ENCODE measurements at regions not wholly inside any gene's neighbourhood (a gene's known extent, or its start where the extent isn't known, plus 50 kb on each side); places are given as distances from the start of the nearest gene placed in this dataset.

DNA sequence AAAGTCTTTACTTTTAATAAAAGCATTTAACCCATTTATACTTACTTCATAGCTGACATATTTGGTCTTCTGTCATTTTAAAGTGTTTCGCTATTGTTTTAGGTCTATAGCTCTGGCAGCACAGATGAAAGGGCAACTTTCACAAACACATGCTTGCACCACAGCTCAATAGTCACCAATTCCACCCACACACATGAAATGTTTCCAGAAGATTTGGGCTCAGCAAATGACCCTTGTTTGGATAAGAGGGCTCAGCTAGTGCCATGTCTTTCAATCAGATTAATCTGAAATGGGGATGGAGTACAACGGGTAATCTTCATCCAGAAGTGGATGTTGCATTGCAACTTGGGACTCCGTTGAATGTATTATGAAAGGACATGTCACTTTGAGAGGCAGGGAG, 176.0 kb downstream of the FGF18 start:
- no peak for TF ChIP-seq POLR2A (IDR thresholded peaks at IDR 0.05; ENCODE audit: low read length)
- TF ChIP-seq GATA1 (IDR thresholded peaks at IDR 0.05; ENCODE audit: low read depth, low read length) = no peak

Measured in erythroblast (primary cell).